Endothelial cell of umbilical vein (primary cell): ENCODE measurements at regions not wholly inside any gene's neighbourhood (a gene's known extent, or its start where the extent isn't known, plus 50 kb on each side); places are given as distances from the start of the nearest gene placed in this dataset.

Experiments used
- EZH2 ChIP-seq: IDR thresholded peaks from 2 replicates; pipeline ENCODE4 v1.6.1; 2012; ENCODE audit warnings: borderline replicate concordance, low read depth, mild to moderate bottlenecking, moderate library complexity, low read length, inconsistent platforms; ENCODE audit not compliant: severe bottlenecking
- FOS ChIP-seq: IDR thresholded peaks from 2 replicates; pipeline ENCODE4 v1.6.1; 2011; ENCODE audit warnings: mild to moderate bottlenecking, low read length, moderate library complexity, borderline replicate concordance; ENCODE audit not compliant: insufficient read depth
- GATA2 ChIP-seq: IDR thresholded peaks from 2 replicates; pipeline ENCODE4 v1.7.0; 2011; ENCODE audit warnings: low read depth, mild to moderate bottlenecking, moderate library complexity, mixed read lengths, low read length; ENCODE audit not compliant: insufficient read length, insufficient read depth
- JUN ChIP-seq: IDR thresholded peaks from 2 replicates; pipeline ENCODE4 v1.6.1; 2011; ENCODE audit warnings: borderline replicate concordance, low read depth; ENCODE audit not compliant: insufficient read length, insufficient read depth
- TF ChIP-seq, protein P1 (sequence below), 2 donors: IDR thresholded peaks; 1 replicate in 1 of 2; 2 replicates in 1 of 2; pipeline ENCODE4 v1.5.1; 2011; ENCODE audit warnings: low read length in 2 of 2, mild to moderate bottlenecking in 2 of 2, moderate library complexity in 2 of 2, control low read depth in 1 of 2, inconsistent platforms in 1 of 2, low read depth in 1 of 2; ENCODE audit not compliant: insufficient read depth in 1 of 2; ENCODE audit errors: extremely low read depth in 1 of 2

DNA sequence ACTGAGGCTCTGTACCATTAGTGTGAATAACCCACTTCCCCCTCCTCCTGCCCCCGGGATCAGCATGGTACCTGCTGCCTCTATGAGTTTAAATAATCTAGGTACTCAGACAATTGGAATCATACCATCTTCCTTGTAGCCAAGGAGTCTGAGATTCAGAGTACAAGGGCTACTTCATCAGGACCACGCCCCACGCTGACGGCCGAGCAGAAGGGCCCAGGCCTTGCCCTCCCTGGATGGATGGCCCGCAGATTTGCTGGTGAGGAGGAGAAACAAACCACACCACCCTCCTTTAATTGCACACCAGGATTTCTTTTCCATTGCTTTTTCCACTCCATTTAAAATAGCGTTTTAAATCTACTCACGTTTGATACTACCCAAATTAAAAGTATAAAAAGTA is 649.9 kb upstream of the ADARB2 start:
- no peak for TF ChIP-seq GATA2
- TF ChIP-seq FOS: no peak
- TF ChIP-seq, protein P1, sequence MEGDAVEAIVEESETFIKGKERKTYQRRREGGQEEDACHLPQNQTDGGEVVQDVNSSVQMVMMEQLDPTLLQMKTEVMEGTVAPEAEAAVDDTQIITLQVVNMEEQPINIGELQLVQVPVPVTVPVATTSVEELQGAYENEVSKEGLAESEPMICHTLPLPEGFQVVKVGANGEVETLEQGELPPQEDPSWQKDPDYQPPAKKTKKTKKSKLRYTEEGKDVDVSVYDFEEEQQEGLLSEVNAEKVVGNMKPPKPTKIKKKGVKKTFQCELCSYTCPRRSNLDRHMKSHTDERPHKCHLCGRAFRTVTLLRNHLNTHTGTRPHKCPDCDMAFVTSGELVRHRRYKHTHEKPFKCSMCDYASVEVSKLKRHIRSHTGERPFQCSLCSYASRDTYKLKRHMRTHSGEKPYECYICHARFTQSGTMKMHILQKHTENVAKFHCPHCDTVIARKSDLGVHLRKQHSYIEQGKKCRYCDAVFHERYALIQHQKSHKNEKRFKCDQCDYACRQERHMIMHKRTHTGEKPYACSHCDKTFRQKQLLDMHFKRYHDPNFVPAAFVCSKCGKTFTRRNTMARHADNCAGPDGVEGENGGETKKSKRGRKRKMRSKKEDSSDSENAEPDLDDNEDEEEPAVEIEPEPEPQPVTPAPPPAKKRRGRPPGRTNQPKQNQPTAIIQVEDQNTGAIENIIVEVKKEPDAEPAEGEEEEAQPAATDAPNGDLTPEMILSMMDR (IDR thresholded peaks at IDR 0.05; ENCODE audit: extremely low read depth in 1 of 2, insufficient read depth in 1 of 2, low read depth in 1 of 2, low read length in 2 of 2): no peak
- no peak for TF ChIP-seq JUN
- TF ChIP-seq EZH2: no peak
